ENCODE measurements at regions not wholly inside any gene's neighbourhood (a gene's known extent, or its start where the extent isn't known, plus 50 kb on each side); places are given as distances from the start of the nearest gene placed in this dataset.

DNA sequence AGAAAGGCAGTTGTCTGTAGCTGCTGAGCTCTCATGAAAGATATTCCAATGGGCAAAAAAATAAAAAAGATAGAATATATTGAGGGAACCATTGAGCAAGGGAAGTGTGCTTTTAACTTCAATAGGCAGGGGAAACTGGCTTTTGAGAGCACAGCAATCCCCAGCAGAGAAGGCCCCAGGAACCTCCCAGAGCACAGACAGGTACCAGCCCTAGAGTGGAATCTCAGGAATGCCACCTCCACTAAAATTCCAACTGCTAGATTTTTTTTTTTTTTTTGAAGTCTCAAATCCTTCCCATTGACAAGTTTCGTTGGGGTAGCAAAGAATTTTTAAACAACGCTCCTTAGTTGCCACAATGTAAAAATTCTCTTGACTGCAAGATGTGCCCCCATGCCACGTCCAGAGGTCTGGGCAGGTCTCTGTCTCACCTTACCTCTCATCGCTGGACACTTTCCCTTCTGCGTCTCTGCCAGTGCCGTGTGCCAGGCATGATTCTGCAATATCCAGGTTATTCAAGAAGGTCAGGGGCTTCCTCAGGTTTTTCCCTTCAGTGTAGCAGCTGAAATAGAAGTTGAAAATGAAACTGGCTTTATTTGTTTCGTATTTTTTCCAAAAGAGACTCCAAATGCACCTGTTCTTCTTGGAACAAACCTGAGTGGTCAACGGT lies 64.2 kb upstream of the IRX1 start:
- no peak overlapping the region for H3K27ac ChIP-seq (ENCODE audit: low read length in 2 of 2)
- no peaks in the 10 kb centered on the region for H3K4me1 ChIP-seq (ENCODE audit: control insufficient read depth in 2 of 2, insufficient read depth in 2 of 2, low read length in 2 of 2)
- no peaks in the 10 kb centered on the region for H3K27me3 ChIP-seq (replicated peaks in 1 of 4; ENCODE audit: control extremely low read depth in 1 of 4, control insufficient read depth in 3 of 4, insufficient read depth in 4 of 4, low read length in 3 of 4)
- no peaks in the 10 kb centered on the region for H3K36me3 ChIP-seq (replicated peaks in 1 of 2; ENCODE audit: control extremely low read depth in 1 of 2, control insufficient read depth in 1 of 2, extremely low read depth in 1 of 2, insufficient read depth in 2 of 2, low read length in 1 of 2)
- DNase-seq (no peak), ATAC-seq (ENCODE audit: low read depth) (no peak)
- WGBS (ENCODE audit: insufficient coverage): 71% methylated on average over 7 of the region's 8 CpGs
- no peaks in the 10 kb centered on the region for H3K79me2 ChIP-seq (ENCODE audit: control insufficient read depth, insufficient read depth, low read length)
- Mint-ChIP-seq H3K9me3 (ENCODE audit: insufficient read depth) (peaks cover 2% of the 10 kb centered on the region), H3K27ac (no peak overlapping the region), H3K4me3 (no peak overlapping the region), H3K27me3 (no peaks in the 10 kb centered on the region), H3K4me1 (no peaks in the 10 kb centered on the region)
- ChIA-PET POLR2A (no interaction called here), CTCF (no interaction called here)
- H3K9me3 ChIP-seq (ENCODE audit: control extremely low read depth in 1 of 3, control insufficient read depth in 2 of 3, insufficient read depth in 1 of 3, low read length in 2 of 3): peaks cover 0 to 28% (median 0%) of the 10 kb centered on the region in 3 donors
- H3K4me2 ChIP-seq (replicated peaks; ENCODE audit: low read depth, low read length, poor library complexity, severe bottlenecking): no peak overlapping the region
- no peak overlapping the region for H2AFZ ChIP-seq (ENCODE audit: insufficient read depth, low read depth, low read length, poor library complexity, severe bottlenecking)
- no peak for TF ChIP-seq EZH2 (IDR thresholded peaks at IDR 0.05; ENCODE audit: borderline replicate concordance, insufficient read depth, low read depth, low read length, poor library complexity, severe bottlenecking)
- TF ChIP-seq, protein P1, sequence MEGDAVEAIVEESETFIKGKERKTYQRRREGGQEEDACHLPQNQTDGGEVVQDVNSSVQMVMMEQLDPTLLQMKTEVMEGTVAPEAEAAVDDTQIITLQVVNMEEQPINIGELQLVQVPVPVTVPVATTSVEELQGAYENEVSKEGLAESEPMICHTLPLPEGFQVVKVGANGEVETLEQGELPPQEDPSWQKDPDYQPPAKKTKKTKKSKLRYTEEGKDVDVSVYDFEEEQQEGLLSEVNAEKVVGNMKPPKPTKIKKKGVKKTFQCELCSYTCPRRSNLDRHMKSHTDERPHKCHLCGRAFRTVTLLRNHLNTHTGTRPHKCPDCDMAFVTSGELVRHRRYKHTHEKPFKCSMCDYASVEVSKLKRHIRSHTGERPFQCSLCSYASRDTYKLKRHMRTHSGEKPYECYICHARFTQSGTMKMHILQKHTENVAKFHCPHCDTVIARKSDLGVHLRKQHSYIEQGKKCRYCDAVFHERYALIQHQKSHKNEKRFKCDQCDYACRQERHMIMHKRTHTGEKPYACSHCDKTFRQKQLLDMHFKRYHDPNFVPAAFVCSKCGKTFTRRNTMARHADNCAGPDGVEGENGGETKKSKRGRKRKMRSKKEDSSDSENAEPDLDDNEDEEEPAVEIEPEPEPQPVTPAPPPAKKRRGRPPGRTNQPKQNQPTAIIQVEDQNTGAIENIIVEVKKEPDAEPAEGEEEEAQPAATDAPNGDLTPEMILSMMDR (IDR thresholded peaks at IDR 0.05): no peak
- H3K4me3 ChIP-seq (ENCODE audit: control extremely low read depth in 1 of 5, extremely low read depth in 1 of 5, insufficient read depth in 1 of 5, low read depth in 2 of 5, low read length in 4 of 5): no peak overlapping the region
- H3K9ac ChIP-seq (ENCODE audit: low read length): no peak overlapping the region
- no peaks in the 10 kb centered on the region for H4K20me1 ChIP-seq (ENCODE audit: control insufficient read depth, insufficient read depth, low read length, poor library complexity, severe bottlenecking)
- intact Hi-C loops (cut with micrococcal nuclease): no loop called here

DNA sequence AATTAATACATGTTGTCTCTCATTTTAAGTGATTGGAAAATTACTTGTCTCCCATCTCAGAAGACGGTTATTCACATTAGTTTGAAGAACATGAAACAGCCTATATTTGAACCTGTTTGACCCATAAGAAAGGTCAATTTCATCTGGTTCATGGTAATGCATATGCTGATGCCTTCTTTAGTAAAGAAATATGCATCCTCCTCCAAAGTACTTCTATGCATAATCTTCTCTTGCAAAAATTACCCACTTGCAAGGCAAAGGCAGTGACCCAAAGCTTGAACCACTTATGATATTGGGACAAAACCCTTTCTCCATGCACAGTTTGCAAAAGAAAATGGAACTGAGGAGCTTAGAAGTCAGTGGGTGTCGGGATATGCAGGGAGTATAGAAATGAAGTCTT lies 65.4 kb upstream of the IRX1 start:
- Mint-ChIP-seq H3K27ac (no peak overlapping the region), H3K4me3 (no peak overlapping the region), H3K9me3 (ENCODE audit: insufficient read depth) (peaks cover 2% of the 10 kb centered on the region), H3K4me1 (no peaks in the 10 kb centered on the region), H3K27me3 (no peaks in the 10 kb centered on the region)
- no peak for TF ChIP-seq EZH2 (IDR thresholded peaks at IDR 0.05; ENCODE audit: borderline replicate concordance, insufficient read depth, low read depth, low read length, poor library complexity, severe bottlenecking)
- TF ChIP-seq, protein P1 (IDR thresholded peaks at IDR 0.05): no peak
- ChIA-PET POLR2A (no interaction called here), CTCF (no interaction called here)
- no peak overlapping the region for H3K27ac ChIP-seq (ENCODE audit: low read length in 2 of 2)
- no peak for ATAC-seq (ENCODE audit: low read depth)
- H3K4me1 ChIP-seq (ENCODE audit: control insufficient read depth in 2 of 2, insufficient read depth in 2 of 2, low read length in 2 of 2): no peaks in the 10 kb centered on the region
- no peak overlapping the region for H3K4me2 ChIP-seq (replicated peaks; ENCODE audit: low read depth, low read length, poor library complexity, severe bottlenecking)
- H3K9ac ChIP-seq (ENCODE audit: low read length): no peak overlapping the region
- H4K20me1 ChIP-seq (ENCODE audit: control insufficient read depth, insufficient read depth, low read length, poor library complexity, severe bottlenecking): no peaks in the 10 kb centered on the region
- no peaks in the 10 kb centered on the region for H3K36me3 ChIP-seq (replicated peaks in 1 of 2; ENCODE audit: control extremely low read depth in 1 of 2, control insufficient read depth in 1 of 2, extremely low read depth in 1 of 2, insufficient read depth in 2 of 2, low read length in 1 of 2)
- 100% methylated on average over 1 of the region's 2 CpGs for WGBS (ENCODE audit: insufficient coverage)
- no peak for DNase-seq
- no peaks in the 10 kb centered on the region for H3K79me2 ChIP-seq (ENCODE audit: control insufficient read depth, insufficient read depth, low read length)
- H2AFZ ChIP-seq (ENCODE audit: insufficient read depth, low read depth, low read length, poor library complexity, severe bottlenecking): no peak overlapping the region
- no peaks in the 10 kb centered on the region for H3K27me3 ChIP-seq (replicated peaks in 1 of 4; ENCODE audit: control extremely low read depth in 1 of 4, control insufficient read depth in 3 of 4, insufficient read depth in 4 of 4, low read length in 3 of 4)
- intact Hi-C loops (cut with micrococcal nuclease): no loop called here
- no peak overlapping the region for H3K4me3 ChIP-seq (ENCODE audit: control extremely low read depth in 1 of 5, extremely low read depth in 1 of 5, insufficient read depth in 1 of 5, low read depth in 2 of 5, low read length in 4 of 5)
- H3K9me3 ChIP-seq (ENCODE audit: control extremely low read depth in 1 of 3, control insufficient read depth in 2 of 3, insufficient read depth in 1 of 3, low read length in 2 of 3): peaks cover 0 to 25% (median 0%) of the 10 kb centered on the region in 3 donors
